HG03095 (cell line): ENCODE measurements at regions not wholly inside any gene's neighbourhood (a gene's known extent, or its start where the extent isn't known, plus 50 kb on each side); places are given as distances from the start of the nearest gene placed in this dataset.

Experiments used
- ATAC-seq: cut with Tn5 transposase; IDR thresholded peaks from one replicate; pipeline ENCODE4 v1.9.1; 2021; ENCODE audit warnings: moderate library complexity; ENCODE audit not compliant: unreplicated experiment

- ATAC-seq: no peak
Observed at GRCh38 chr1:80278936-80279335, 1272.4 kb upstream of the ADGRL4 start.

DNA sequence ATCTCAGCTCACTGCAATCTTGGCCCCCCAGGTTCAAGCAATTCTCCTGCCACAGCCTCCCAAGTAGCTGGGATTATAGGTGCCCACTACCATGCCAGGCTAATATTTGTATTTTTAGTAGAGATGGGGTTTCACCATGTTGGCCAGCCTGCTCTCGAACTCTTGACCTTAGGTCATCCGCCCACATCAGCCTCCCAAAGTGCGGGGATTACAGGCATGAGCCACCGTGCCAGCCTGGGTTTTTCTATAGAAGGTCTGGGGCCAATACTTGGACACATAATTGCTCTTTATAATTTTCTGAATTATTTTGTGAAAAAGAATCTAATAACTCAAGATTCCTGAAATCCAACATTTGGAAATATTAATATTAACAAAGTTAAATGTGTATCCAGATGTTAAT, 1267.7 kb upstream of the ADGRL4 start:
- ATAC-seq: no peak

DNA sequence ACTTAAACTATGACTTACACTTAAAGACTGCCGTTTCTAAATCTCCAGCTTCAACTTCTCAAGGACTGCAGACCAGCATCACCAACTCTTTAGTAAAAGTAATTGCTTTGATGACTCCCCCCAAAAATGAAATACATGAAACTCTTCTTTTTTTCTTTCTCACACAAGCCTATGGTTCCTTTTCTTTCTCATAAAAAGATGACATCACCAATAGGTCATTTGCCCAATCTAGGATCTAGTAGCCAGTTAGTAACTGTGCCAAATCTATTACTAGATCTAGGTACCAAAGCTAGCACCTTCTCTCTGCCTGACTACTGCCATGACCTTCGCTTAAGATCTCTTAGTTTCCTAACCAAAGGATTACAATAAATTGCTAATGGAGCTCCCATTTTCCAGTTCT, 1266.0 kb upstream of the ADGRL4 start:
- no peak for ATAC-seq

DNA sequence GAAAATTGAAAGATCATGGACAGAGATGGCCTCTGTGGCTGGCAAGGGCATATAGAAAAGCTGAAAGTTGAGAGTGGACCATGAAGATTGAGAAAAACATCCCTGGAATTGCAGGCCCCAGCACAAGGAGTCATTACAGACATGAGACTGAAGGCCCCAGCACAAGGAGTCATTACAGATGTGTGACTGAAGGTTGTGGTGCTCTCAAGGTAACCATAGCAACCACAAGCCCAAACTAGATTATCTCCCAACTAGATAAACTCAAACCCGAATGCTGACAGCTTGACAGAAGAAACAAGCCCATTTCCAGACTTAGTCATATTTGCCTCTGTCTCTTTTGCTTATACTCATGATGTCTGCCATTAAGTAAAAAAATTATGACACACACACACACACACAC, 1252.1 kb upstream of the ADGRL4 start:
- ATAC-seq: no peak

DNA sequence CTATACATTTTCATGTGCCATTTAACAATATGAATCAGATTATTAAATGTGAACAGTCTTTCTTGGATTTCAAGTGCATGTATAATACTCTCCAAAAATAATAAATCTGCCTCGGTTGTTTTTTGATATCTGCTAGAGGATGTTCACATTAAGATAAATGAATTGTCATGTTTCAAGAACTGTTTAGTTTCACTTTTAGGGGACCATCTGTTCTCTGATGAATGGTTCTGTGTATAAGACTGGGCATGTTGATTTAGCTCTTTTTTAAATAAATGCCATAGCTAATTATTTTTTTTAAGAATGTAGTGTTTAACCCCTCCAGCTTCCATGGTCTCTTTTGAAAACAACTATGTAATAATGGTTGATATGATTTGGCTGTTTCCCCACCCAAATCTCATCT, 1245.1 kb upstream of the ADGRL4 start:
- no peak for ATAC-seq

DNA sequence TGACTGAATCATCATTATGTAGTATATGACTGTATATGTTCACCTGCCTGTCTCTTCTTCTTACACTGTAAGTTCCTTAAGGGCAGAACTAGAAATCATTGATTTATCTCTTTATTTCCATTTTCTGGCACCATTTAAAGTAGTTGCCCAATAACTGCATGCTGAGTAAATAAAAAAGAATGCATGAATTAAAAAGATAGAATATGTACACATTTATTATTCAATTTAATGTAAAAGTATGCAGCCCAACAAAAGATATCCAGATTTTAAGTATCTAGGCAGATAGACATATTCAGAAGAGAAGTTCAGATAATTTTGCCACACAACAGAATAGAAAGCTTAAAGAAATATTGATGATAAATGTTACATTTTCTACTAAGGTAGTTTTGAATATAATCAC, 1244.6 kb upstream of the ADGRL4 start:
- no peak for ATAC-seq

DNA sequence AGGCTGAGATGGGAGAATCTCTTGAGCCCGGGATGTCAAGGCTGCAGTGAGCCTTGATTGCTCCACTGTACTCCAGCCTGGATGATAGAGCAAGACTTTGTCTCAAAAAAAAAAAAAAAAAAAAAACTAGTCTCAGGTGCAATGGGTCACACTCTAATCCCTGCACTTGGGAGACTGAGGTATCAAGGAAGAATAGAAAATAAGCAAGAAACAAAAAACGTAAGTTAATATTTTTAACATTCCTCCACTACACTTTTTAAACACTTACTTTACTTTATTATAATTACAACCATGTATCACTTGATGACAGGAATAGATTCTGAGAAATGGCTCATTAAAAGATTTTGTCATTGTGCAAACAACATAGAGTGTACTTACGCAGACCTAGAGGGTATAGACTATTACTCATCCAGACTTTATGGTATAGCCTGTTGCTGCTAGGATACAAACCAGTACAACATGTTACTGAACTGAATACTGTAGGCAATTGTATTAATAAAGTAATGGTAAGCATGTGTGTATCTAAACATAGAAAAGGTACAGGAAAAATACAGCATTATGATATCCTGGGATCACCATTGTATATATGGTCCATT, 1244.1 kb upstream of the ADGRL4 start:
- no peak for ATAC-seq

- ATAC-seq: no peak
Observed at GRCh38 chr1:80249699-80250098, 1243.2 kb upstream of the ADGRL4 start.

DNA sequence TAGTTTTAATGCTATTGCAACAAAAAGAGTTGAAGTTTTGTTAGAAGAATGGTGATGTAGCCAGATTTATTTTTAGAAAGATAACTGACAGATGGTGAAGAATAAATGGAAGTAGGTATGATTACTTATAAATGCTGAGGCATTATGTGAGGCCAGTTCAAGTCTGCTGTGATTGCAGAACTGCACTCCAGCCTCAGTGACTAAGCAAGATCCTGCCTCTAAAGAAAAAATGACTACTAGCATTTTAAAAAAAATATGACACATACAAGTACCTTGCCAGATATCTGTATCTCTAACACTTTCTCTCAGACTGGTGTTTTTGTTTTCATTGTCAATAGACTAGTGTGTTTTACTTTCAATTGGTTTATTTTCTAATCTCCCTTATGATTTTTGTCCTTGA, 1242.4 kb upstream of the ADGRL4 start:
- ATAC-seq: no peak

DNA sequence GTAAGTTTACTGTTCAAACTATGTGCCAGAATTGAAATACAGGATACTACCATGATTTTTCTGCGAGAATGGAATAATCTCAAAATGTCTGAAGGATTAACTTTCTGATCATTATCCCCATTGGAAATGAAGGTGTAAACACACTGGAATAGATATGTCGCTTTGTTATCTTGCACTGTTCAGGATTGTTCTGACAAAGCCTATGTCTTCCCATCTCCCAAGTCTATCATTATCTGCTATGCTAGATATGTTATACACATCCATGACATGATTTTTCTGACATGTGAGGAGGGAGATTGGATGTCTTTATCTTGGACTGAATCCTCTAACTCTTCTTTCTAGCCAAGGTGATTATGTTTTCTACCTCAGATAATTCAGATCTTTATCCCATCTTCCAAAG, 1239.3 kb upstream of the ADGRL4 start:
- no peak for ATAC-seq

- ATAC-seq: no peak
Observed at GRCh38 chr1:80244372-80244771, 1237.8 kb upstream of the ADGRL4 start.

DNA sequence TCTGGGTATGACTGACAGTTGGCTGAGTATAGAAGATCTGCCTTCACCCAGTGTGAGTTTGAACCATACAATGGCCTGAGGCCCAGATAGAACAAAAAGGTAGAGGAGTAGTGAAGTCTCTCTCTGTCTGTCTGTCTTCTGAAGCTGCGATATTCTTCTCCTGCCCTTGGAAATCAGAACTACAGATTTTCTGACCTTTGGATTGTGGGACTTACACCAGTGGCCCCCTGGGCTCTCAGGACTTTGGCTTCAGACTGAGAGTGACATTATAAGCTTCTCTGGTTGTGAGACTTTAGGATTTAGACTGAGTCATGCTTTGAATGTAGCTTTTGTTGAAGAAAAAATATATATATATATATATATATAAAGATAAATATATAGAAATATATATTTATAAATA, 1235.0 kb upstream of the ADGRL4 start:
- ATAC-seq: no peak

DNA sequence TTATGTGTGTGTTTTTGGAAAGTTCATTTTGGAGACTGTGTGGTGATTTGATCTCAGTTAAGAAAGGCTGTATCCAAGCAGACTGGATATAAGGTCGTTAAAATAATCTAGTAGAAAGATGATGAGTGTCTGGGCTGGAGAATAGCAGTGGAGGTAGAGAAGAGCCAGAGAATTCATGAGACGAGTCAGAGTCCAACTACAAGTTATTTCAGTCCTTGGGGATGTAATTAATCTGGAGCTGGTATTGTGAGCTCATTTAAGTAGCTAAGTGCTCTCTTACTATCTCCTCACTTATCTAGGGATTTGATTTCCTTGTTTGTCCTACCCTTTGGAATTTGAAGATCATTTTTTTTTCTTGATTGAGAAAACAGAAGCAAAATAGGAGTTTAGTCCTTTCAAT, 1219.0 kb upstream of the ADGRL4 start:
- ATAC-seq: no peak

DNA sequence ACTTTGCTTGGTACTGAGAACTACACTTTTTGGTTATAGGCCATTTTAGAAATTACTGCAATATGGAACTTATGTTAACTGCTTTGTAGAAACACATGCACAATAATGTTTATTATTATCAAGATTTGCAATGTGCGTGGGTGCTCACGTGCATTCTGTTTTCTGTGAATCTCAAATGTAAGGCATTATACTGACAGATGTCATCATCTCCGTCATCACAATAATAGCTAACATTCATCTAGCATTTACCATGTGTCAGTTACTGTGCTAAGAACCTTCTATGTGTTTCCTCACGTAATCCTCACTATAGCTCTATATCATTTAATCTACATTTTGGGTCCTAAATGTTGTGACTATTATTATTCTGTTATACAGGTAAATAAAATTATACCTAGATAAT, 1214.8 kb upstream of the ADGRL4 start:
- ATAC-seq: no peak

- ATAC-seq: peak; percentile 69
Observed at GRCh38 chr1:80218112-80218511, 1211.6 kb upstream of the ADGRL4 start.

- no peak for ATAC-seq
Observed at GRCh38 chr1:80217377-80217986, 1211.0 kb upstream of the ADGRL4 start.

- ATAC-seq: no peak
Observed at GRCh38 chr1:80214888-80215540, 1208.5 kb upstream of the ADGRL4 start.

GRCh38 chr1:80212948-80213347, 1206.4 kb upstream of the ADGRL4 start:
- ATAC-seq: no peak

GRCh38 chr1:80211691-80212380, 1205.3 kb upstream of the ADGRL4 start:
- no peak for ATAC-seq

DNA sequence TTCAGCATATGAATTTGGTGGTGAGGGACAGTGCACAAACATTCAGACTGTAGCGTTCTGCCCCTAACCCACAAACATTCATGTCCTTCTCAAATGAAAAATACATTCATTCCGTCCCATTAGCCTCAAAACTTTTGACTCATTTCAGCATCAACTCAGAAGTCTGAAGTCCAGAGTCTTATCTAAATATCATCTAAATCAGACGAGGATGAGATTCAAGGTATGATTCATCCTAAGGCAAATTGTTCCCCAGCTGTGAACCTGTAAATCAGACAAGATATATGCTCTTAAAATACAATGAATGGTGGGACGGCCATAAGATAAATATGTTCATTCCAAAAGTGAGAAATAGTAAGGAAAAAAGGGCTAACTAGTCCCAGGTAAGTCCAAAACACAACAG, 1195.6 kb upstream of the ADGRL4 start:
- ATAC-seq: no peak

DNA sequence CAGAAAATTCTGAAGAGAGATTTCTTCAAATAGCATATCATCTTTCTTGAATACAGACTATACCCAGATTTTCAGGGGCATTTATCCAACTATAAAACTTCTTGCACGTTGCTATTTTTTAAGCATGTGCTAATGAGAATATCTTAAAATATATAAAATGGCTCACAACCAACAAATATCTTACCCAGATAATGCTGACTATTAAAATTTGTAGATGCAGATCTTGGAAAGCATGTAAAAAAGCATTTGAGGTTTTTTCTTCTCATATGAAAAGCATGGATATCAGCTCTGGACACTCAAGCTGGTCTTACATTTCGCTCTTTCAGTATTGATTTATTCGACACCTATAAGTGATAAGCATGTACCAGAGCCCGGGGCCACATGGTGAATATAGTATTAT, 1187.7 kb upstream of the ADGRL4 start:
- ATAC-seq: no peak

- no peak for ATAC-seq
Observed at GRCh38 chr1:80181418-80181817, 1174.9 kb upstream of the ADGRL4 start.
